Spinal cord (tissue), 9 donors: ENCODE measurements at regions not wholly inside any gene's neighbourhood (a gene's known extent, or its start where the extent isn't known, plus 50 kb on each side); places are given as distances from the start of the nearest gene placed in this dataset.
"Not testable (repeated sequence)": the region's sequence is repeated elsewhere in the genome, so short reads cannot be mapped to it uniquely, and the experiment has no call there.

Experiments
- DNase-seq, 6 donors: peaks; one replicate each; pipeline versions ENCODE4 v3.0.0 to v3.0.0-alpha.2; 2013 to 2015; ENCODE audit warnings: low spot score in 6 of 6, low read depth in 4 of 6
- H3K27ac ChIP-seq: one replicate; pipeline ENCODE4 v1.5.1; 2013; ENCODE audit warnings: low read depth, low read length, control low read depth
- H3K27me3 ChIP-seq: one replicate; pipeline ENCODE4 v1.6.1; 2013; ENCODE audit warnings: low read length; ENCODE audit not compliant: control insufficient read depth, insufficient read depth
- H3K36me3 ChIP-seq: one replicate; pipeline ENCODE4 v1.6.1; 2013; ENCODE audit warnings: low read length; ENCODE audit not compliant: control insufficient read depth, insufficient read depth
- H3K4me1 ChIP-seq: one replicate; pipeline ENCODE4 v1.6.1; 2013; ENCODE audit warnings: low read length; ENCODE audit not compliant: control insufficient read depth, insufficient read depth
- H3K4me3 ChIP-seq: one replicate; pipeline ENCODE4 v1.5.1; 2013; ENCODE audit warnings: low read depth, low read length, control low read depth
- H3K9me3 ChIP-seq: one replicate; pipeline ENCODE4 v1.6.1; 2013; ENCODE audit warnings: low read length; ENCODE audit not compliant: control insufficient read depth, insufficient read depth
- WGBS: methylation state at CpG from one replicate; pipeline ENCODE4 v1.1.5; 2013; ENCODE audit warnings: missing lambda C conversion rate; ENCODE audit not compliant: insufficient coverage; 5-methylcytosine and 5-hydroxymethylcytosine counted together
- donor health status: healthy.

- DNase-seq, result no peak
- no peaks in the 10 kb centered on the region for H3K36me3 ChIP-seq
- no peak overlapping the region for H3K27ac ChIP-seq
- H3K9me3 ChIP-seq, result no peaks in the 10 kb centered on the region
- no peak overlapping the region for H3K4me3 ChIP-seq
- no peaks in the 10 kb centered on the region for H3K27me3 ChIP-seq
- no CpG with 5 or more reads among the region's 2 CpGs for WGBS
- H3K4me1 ChIP-seq, result no peaks in the 10 kb centered on the region
Observed at GRCh38 chr3:75913800-75914350, 128.5 kb upstream of the ZNF717 start.

DNA sequence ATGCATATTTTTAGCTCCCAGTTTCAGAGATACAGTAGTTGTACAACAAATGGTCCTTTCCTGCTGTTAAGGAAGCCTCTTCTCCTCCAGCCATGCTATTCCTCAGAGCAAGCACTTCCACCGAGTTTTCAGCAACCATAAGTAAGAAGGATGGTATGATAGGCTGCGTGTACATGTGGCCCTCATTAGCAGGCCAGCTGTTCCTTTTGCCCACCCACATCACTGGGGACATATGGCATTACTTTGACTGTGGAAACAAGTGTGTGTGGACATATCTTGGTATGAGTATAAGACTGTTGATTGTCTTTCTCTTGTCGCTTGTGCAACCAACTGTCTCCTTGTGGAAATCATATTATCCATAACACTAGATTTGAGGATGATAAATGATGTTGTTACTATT is 129.4 kb upstream of the ZNF717 start:
- H3K27ac ChIP-seq, H3K27me3 ChIP-seq, H3K4me1 ChIP-seq, H3K4me3 ChIP-seq, H3K9me3 ChIP-seq, H3K36me3 ChIP-seq, DNase-seq: not testable (repeated sequence)
- no CpG with 5 or more reads among the region's 3 CpGs for WGBS

GRCh38 chr3:75938921-75939320 is 153.6 kb upstream of the ZNF717 start:
- no peak for DNase-seq

GRCh38 chr3:75951941-75952340 is 166.6 kb upstream of the ZNF717 start:
- Histone ChIP-seq H3K27ac (no peak overlapping the region), H3K4me3 (no peak overlapping the region), H3K4me1 (no peaks in the 10 kb centered on the region), H3K27me3 (no peaks in the 10 kb centered on the region), H3K9me3 (no peaks in the 10 kb centered on the region), H3K36me3 (no peaks in the 10 kb centered on the region)
- no peak for DNase-seq

More at GRCh38 chr3:75938921-75939320, 153.6 kb upstream of the ZNF717 start:
- no peak overlapping the region for H3K27ac ChIP-seq
- no peak overlapping the region for H3K4me3 ChIP-seq
- no peaks in the 10 kb centered on the region for H3K9me3 ChIP-seq
- WGBS, result no CpG with 5 or more reads among the region's 4 CpGs
- no peaks in the 10 kb centered on the region for H3K36me3 ChIP-seq
- H3K27me3 ChIP-seq, result no peaks in the 10 kb centered on the region
- H3K4me1 ChIP-seq, result no peaks in the 10 kb centered on the region

- not testable (repeated sequence) for H3K9me3 ChIP-seq, DNase-seq, H3K4me1 ChIP-seq, H3K27ac ChIP-seq, H3K4me3 ChIP-seq, H3K27me3 ChIP-seq, H3K36me3 ChIP-seq
- WGBS, result 100% methylated on average over 1 of the region's 2 CpGs
Observed at GRCh38 chr3:75960031-75960430, 174.7 kb upstream of the ZNF717 start.

DNA sequence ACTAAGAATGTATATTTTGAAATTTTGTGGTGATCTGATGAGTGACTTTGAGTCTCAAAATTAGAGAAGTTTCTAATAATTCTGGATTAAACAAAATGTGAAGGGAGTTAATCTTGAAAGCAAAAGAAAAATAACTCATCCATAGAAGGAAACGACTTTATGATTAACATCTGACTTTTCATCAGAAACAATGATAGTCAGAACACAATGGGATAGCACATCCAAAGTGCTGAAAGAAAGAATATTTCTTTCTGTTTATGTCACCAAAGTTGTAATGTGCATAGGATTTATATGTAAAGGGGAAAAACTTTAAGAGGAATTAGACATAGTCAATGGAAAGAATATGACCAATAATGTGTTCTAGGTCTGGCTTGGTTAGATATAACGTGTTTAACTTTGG is 176.7 kb upstream of the ZNF717 start:
- not testable (repeated sequence) for H3K4me3 ChIP-seq, H3K27ac ChIP-seq, H3K27me3 ChIP-seq, DNase-seq, H3K36me3 ChIP-seq, H3K9me3 ChIP-seq, H3K4me1 ChIP-seq
- no CpG with 5 or more reads among the region's 2 CpGs for WGBS

DNA sequence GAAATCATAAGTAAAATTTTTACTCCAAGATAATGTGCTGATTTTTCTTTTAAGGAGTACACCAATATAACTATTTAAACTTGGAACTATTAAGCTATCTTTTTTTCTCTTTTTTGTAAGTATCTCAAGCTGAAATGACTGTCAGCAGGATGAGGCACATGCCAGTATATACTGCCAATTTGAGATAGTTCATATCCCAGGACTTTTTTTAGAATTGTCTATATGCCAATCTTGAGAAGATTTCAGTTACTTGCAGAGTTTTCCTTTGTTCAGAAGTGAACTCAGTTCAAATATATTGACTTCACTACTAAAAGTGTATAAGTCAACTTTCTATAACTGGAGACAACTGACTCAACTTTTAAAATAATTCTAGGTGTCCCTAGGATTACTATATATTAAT is 181.7 kb upstream of the ZNF717 start:
- Histone ChIP-seq H3K27ac (no peak overlapping the region), H3K4me3 (no peak overlapping the region), H3K9me3 (peaks cover 1% of the 10 kb centered on the region), H3K4me1 (no peaks in the 10 kb centered on the region), H3K27me3 (no peaks in the 10 kb centered on the region), H3K36me3 (no peaks in the 10 kb centered on the region)
- DNase-seq, result peak in 1 of 6 donors; percentile 62

DNA sequence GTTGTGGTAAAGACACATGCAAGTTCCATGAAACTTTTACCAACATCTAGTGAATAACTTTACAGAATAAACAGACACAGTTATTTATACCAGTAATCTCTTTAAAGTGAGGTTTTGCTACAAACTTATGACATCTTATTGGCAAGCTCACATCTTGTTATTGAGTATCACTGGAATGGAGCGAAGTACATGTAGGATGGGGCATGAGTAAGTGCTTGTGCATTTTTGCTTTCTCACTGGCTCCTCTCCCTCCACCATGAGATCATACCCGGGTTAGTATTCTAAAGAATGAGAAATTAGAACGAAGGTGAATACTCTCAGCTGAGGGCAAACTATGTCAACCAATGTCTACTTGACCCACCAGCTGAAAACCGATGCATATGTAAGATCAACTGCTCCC is 193.3 kb upstream of the ZNF717 start:
- H3K9me3 ChIP-seq, result no peaks in the 10 kb centered on the region
- no peak for DNase-seq
- no peaks in the 10 kb centered on the region for H3K4me1 ChIP-seq
- no peak overlapping the region for H3K27ac ChIP-seq
- no CpG with 5 or more reads among the region's 4 CpGs for WGBS
- H3K36me3 ChIP-seq, result no peaks in the 10 kb centered on the region
- H3K4me3 ChIP-seq, result no peak overlapping the region
- H3K27me3 ChIP-seq, result no peaks in the 10 kb centered on the region

DNA sequence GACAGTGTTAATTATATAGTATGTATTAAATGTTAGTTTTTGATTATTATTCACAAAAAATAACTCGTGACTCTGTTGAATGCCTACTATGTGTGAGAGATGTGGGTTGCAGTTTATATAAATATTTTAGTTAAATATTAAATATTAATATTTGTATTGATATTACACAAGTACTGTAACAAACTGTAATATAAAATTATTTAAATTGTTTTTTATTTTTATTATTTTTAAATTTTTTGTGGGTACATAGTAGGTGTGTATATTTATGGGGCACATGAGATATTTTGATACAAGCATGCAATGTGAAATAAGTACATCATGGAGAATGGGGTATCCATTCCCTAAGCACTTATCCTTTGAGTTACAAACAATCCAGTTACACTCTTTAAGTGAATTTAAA is 196.1 kb upstream of the ZNF717 start:
- no peak for DNase-seq
- no CpG with 5 or more reads among the region's 1 CpG for WGBS
- H3K4me1 ChIP-seq, result no peaks in the 10 kb centered on the region
- H3K27me3 ChIP-seq, result no peaks in the 10 kb centered on the region
- H3K36me3 ChIP-seq, result no peaks in the 10 kb centered on the region
- H3K9me3 ChIP-seq, result no peaks in the 10 kb centered on the region
- H3K4me3 ChIP-seq, result no peak overlapping the region
- no peak overlapping the region for H3K27ac ChIP-seq

- no peaks in the 10 kb centered on the region for H3K4me1 ChIP-seq
- H3K4me3 ChIP-seq, result no peak overlapping the region
- DNase-seq, result peak in 1 of 6 donors; percentile 68
- no peaks in the 10 kb centered on the region for H3K36me3 ChIP-seq
- no peaks in the 10 kb centered on the region for H3K9me3 ChIP-seq
- no peaks in the 10 kb centered on the region for H3K27me3 ChIP-seq
- H3K27ac ChIP-seq, result no peak overlapping the region
- no CpG with 5 or more reads among the region's 3 CpGs for WGBS
Observed at GRCh38 chr3:75982151-75982550, 196.8 kb upstream of the ZNF717 start.
